Iris pigment epithelial cell (primary cell): ENCODE measurements at regions not wholly inside any gene's neighbourhood (a gene's known extent, or its start where the extent isn't known, plus 50 kb on each side); places are given as distances from the start of the nearest gene placed in this dataset.

ENCODE experiments used
- DNase-seq: peaks from one replicate; pipeline ENCODE4 v3.0.0-alpha.2; 2011; ENCODE audit warnings: low read depth

DNA sequence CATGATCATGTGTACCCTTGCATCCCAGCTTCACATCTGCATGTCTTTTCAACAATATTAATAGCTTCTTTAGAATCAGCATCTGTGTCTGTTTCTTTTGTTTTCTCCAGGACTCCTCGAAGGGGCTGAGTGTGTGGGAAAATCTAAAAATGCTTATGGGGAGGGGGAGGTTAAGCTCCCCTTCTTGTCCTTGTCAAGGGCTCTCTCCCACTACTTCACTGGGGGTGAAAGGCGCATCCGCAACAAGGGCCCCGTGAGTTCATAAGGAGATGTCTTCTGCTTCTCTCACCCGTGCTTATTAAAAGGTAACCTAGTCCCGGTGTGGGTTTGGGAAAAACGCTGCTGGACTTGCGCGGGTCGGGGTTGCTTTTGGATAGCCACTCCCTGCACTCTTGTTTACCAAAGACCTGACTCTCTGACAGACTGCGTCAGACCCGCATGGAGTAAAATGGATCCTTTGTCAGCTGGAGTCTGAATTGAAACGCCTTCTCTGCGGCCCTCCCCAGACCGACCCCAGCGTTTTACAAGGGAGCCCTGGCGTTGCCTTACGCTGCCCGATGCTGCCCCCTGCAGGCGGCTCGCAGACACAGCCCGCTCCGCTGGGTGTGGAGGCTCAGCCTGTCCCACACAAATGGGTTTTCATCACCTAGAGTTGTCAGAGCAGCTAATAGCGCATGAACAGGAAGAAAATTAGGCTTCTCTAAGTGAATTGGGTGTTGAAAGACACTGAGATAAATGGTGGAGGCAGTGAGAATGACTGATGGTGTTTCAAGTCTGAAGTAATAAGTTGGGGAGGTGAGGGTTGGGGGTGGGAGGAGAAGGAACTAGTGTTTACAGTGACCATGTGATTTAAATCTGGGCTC, 53.8 kb downstream of the IER5 start:
- DNase-seq: peak; percentile 86

GRCh38 chr1:181143102-181143859, 54.8 kb downstream of the IER5 start:
- DNase-seq: no peak

DNA sequence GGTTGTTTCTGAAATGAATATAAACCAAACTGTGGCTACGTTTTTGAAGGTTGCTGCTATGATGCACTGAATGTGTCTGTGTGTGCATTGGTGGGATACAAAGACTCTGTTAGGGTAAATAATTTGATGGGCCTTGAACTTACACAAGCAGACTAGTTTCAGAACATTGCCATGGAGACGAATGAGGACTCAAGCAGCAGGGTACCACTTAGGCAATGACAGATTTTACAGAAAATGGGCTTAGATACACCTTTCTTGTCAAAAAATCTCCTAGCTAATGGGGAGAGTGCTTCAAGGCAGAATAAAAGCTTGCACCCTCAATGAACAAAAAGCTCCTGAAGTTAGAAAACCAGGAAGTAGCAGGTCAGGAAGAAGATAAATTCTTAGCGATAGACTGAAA, 55.7 kb downstream of the IER5 start:
- DNase-seq: no peak

GRCh38 chr1:181148636-181149035, 60.1 kb downstream of the IER5 start:
- DNase-seq: no peak

DNA sequence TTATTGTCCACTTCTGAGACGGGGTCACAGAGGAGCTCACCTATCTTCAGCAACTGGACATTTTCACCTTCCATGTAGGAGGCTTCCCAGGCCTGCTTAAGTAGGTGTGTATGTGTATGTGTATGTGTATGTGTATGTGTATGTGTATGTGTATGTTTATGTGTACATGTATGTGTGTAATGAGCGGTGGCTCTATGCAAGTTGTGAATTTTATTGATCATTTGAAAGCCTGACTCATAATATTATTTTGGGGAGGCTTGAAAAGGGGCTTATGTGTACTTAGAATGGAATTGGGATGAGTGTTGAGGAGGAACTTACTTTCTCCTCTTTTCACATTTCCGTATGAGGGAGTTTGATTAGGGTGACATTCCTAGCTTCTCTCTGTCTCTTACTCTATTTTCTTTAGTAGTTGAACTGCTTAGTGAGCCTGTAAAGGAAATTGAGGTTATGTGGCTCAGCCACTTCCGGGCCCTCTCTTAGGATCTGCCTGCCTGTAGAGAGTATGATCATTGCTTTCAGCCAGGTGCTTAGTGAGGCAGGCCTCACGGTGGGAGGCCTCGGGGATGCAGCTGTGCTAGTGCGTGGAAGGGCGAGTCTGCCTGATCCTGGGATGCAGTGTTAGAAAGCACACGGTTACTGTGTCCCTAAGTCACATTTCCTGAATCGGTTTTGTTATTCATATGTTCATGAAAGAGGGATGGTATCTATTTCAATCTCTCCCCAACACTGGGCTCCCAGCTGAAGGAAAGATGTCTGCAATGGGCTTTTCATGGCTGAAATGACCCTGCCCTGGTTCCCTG, 61.0 kb downstream of the IER5 start:
- DNase-seq: no peak

GRCh38 chr1:181150273-181150672, 61.8 kb downstream of the IER5 start:
- DNase-seq: no peak

DNA sequence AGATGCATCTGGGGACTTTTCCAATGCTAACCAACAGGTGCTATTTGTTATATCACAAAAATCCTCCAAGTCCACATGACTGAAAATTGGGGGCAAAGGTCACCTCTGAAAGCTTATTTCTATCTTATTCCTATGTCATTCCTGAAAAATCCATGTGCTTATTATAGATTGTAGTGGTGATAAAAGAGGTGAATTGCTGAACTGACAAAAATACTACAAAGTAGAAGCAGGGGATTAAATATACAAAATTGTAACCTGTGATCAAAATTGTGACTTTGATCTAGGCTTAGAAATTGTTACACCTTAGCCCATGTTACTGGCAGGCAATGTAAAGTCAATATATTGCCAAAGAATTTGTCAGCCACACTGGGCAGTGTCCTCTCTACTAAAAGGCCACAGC, 62.3 kb downstream of the IER5 start:
- DNase-seq: no peak

GRCh38 chr1:181151378-181152326, 63.2 kb downstream of the IER5 start:
- peak; percentile 48 for DNase-seq

DNA sequence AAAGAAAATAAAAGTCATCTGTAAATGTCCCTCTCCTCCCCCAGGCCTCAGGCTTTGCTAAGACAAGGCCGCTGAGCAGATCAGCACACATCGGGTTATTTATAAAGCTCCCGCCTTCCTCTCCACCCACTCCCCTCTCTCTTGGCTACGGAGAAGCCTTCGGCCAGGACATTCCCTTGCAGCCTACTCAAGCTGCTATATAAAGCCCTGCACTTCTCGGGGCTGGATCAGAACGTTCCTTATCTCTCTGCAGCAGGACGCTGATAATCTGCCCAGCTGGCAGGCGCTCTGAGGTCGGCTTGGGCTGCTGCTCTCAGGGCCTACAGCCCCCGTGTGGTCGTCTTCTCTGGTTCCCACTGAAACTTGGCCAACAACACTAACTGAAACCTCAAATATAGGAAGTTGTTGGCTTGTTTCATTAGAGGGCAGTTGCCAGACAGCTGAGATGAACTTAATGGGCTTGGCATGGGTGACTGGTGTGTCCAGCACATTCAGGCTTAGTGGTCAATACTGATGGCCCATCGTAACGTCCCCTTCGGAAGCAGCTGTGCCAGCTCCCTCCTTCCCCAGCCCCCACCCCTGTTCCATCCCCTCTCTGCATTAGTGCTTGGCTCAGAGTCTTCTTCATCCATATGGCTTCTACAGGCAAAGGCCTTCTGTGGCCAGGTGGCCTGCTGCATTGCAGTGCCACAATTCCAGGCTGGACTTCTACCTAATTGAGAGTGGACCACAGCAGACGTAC, 64.6 kb downstream of the IER5 start:
- DNase-seq: peak; percentile 93

DNA sequence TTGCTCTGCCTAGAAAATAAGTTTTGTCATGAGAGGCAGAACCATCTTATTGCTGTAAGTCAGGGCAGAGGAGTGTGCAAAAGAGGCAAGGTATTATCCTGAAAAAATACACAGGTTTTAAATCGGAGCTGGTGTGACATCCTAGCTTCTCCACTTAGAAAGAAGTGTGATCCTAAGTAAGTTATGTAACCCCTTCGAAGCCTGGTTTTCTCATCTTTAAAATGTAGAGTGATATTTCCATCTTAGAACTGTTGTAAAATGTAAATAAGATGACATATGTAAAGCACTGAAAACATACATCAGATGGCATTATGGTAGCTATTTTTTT, 65.1 kb downstream of the IER5 start:
- no peak for DNase-seq

GRCh38 chr1:181155339-181155738, 66.8 kb downstream of the IER5 start:
- DNase-seq: peak; percentile 24

- peak; percentile 50 for DNase-seq
Observed at GRCh38 chr1:181159451-181160140, 71.1 kb downstream of the IER5 start.

DNA sequence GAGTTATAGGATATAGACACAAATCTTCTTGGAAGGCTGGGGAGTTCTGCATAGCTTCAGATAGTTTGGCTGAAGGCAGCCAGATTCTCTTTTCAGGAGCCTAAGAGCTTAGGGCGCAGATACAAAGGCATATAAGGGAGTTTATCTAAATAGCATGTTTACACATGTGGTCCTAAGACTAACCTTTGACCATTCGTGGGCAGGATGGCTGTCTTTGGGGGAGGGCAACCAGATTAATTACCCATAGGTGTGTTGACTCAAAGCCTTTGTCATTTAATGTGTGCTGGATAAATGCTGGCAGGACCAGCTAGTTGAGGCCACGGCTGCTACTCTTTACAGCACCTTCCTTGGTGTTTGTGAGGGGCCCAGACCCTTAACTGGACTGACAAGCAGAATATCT, 71.8 kb downstream of the IER5 start:
- no peak for DNase-seq

- no peak for DNase-seq
Observed at GRCh38 chr1:181160998-181161870, 72.7 kb downstream of the IER5 start.

GRCh38 chr1:181163662-181164061, 75.2 kb downstream of the IER5 start:
- no peak for DNase-seq

- peak; percentile 76 for DNase-seq
Observed at GRCh38 chr1:181166377-181167196, 78.1 kb downstream of the IER5 start.

DNA sequence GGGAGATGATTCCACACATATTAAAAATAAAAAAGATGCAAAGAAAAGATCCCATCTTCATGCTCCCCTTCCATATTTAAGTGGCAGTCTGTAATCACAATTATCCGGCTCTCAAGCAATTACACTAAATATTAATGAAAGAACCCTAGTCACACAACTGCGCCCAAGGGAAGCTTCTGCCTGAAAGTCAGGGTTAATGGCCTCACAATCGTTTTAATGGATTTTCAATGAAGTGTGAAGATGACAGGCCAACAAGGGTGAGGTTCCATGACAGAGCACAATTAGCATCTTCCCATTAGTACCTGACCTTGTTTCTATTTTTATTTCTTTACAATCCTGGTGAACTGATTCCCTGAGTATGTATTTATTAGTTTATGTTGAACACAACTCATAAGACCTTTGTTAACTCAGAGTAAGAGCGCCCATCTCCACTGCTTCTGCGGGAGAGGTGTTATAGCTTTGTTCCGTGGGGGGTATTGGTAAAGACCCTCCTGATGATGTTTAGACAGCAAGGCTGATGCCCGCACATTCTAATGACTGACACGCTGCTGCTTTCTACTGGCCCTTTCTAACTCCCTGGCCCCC, 80.9 kb downstream of the IER5 start:
- no peak for DNase-seq

DNA sequence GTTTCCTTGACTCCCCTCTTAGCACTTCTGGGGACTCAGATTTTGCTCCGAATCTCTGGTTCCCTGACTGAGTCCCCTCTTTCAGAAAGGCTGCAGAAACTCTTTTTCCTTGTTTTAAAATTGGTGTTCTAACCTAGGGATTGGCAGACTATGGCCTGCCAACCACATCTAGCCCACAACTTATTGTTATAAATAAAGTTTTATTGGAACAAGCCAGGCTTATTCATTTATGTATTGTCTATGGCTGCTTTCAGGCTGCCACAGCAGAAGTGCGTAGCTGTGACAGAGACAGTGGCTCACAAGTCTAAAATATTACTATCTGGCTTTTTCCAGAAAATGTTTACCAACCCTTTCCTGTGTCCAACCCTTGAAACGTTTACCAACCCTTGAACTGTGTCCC, 81.7 kb downstream of the IER5 start:
- DNase-seq: no peak
